CD14-positive monocyte (primary cell): ENCODE measurements at regions not wholly inside any gene's neighbourhood (a gene's known extent, or its start where the extent isn't known, plus 50 kb on each side); places are given as distances from the start of the nearest gene placed in this dataset.

Source experiments
- DNase-seq, 3 donors: peaks; one replicate each; pipeline ENCODE4 v3.0.0-alpha.2; 2011 to 2022
- H2AFZ ChIP-seq: 2 replicates; pipeline ENCODE4 v1.6.0; 2012; ENCODE audit warnings: mild to moderate bottlenecking, low read depth, low read length, inconsistent platforms; ENCODE audit not compliant: insufficient read depth, poor library complexity, severe bottlenecking
- H3K27ac ChIP-seq, 2 donors: 1 replicate in 1 of 2; 2 replicates in 1 of 2; pipeline ENCODE4 v1.5.1; 2012 to 2013; ENCODE audit warnings: low read length in 2 of 2, control low read depth in 1 of 2, inconsistent platforms in 1 of 2, low read depth in 1 of 2, mild to moderate bottlenecking in 1 of 2
- H3K27me3 ChIP-seq, 2 donors: one replicate each; pipeline versions ENCODE4 v1.6.0 to v1.6.1; 2011 to 2013; ENCODE audit warnings: low read length in 2 of 2; ENCODE audit not compliant: control insufficient read depth in 2 of 2, insufficient read depth in 2 of 2
- H3K36me3 ChIP-seq, 2 donors: replicated peaks in 1 of 2; 1 replicate in 1 of 2; 2 replicates in 1 of 2; pipeline versions ENCODE4 v1.5.1 to v1.6.1; 2012 to 2013; ENCODE audit warnings: low read length in 2 of 2, control low read depth in 1 of 2, inconsistent platforms in 1 of 2, mild to moderate bottlenecking in 1 of 2; ENCODE audit not compliant: insufficient read depth in 2 of 2, control insufficient read depth in 1 of 2
- H3K4me1 ChIP-seq, 2 donors: 1 replicate in 1 of 2; 2 replicates in 1 of 2; pipeline versions ENCODE4 v1.5.1 to v1.6.1; 2012 to 2013; ENCODE audit warnings: low read length in 2 of 2, control low read depth in 1 of 2, inconsistent platforms in 1 of 2, mild to moderate bottlenecking in 1 of 2, moderate library complexity in 1 of 2; ENCODE audit not compliant: insufficient read depth in 2 of 2, control insufficient read depth in 1 of 2
- H3K4me2 ChIP-seq: replicated peaks from 2 replicates; pipeline ENCODE3; 2012; ENCODE audit warnings: low read length, moderate library complexity, mild to moderate bottlenecking; ENCODE audit not compliant: poor library complexity, severe bottlenecking; ENCODE audit errors: extremely low read depth
- H3K4me3 ChIP-seq, 3 experiments: fragments of 200-600 bp in 1 of 3; sonication (generic) in 1 of 3; replicated peaks in 1 of 3; 1 replicate in 2 of 3; 2 replicates in 1 of 3; pipeline ENCODE4 v1.5.1; 2011 to 2013; ENCODE audit warnings: low read length in 3 of 3, mild to moderate bottlenecking in 3 of 3, control low read depth in 2 of 3, low read depth in 2 of 3, inconsistent platforms in 1 of 3, moderate library complexity in 1 of 3
- H3K79me2 ChIP-seq: 2 replicates; pipeline ENCODE4 v1.6.0; 2012; ENCODE audit warnings: mild to moderate bottlenecking, control low read depth, inconsistent platforms, low read length, moderate library complexity; ENCODE audit not compliant: insufficient read depth
- H3K9ac ChIP-seq: 2 replicates; pipeline ENCODE4 v1.6.0; 2017; ENCODE audit warnings: low read length, mild to moderate bottlenecking; ENCODE audit not compliant: insufficient read depth, poor library complexity, severe bottlenecking
- H3K9me3 ChIP-seq, 2 donors: replicated peaks in 1 of 2; 1 replicate in 1 of 2; 2 replicates in 1 of 2; pipeline versions ENCODE4 v1.5.1 to v1.6.1; 2012 to 2013; ENCODE audit warnings: low read length in 2 of 2, control low read depth in 1 of 2; ENCODE audit not compliant: control insufficient read depth in 1 of 2, insufficient read depth in 1 of 2
- H4K20me1 ChIP-seq: 2 replicates; pipeline ENCODE4 v1.6.0; 2012; ENCODE audit warnings: mild to moderate bottlenecking, low read length, control low read depth, moderate library complexity; ENCODE audit not compliant: insufficient read depth
- H3K27ac Mint-ChIP-seq, 7 donors: one replicate each; pipeline ENCODE4 v1.8.0; 2020; ENCODE audit warnings: mild to moderate bottlenecking in 7 of 7, mixed read lengths in 7 of 7, moderate library complexity in 6 of 7, inconsistent platforms in 2 of 7
- H3K27me3 Mint-ChIP-seq, 3 donors: one replicate each; pipeline ENCODE4 v1.8.0; 2021 to 2022; ENCODE audit warnings: low read depth in 3 of 3, mild to moderate bottlenecking in 3 of 3, mixed read lengths in 3 of 3, moderate library complexity in 3 of 3, inconsistent platforms in 1 of 3
- H3K36me3 Mint-ChIP-seq, 2 donors: one replicate each; pipeline ENCODE4 v1.8.0; 2020; ENCODE audit warnings: mixed read lengths in 2 of 2, inconsistent platforms in 1 of 2, mild to moderate bottlenecking in 1 of 2
- H3K4me1 Mint-ChIP-seq: one replicate; pipeline ENCODE4 v1.8.0; 2020; ENCODE audit warnings: mild to moderate bottlenecking, mixed read lengths
- H3K4me3 Mint-ChIP-seq, 2 donors: one replicate each; pipeline ENCODE4 v1.8.0; 2020; ENCODE audit warnings: mild to moderate bottlenecking in 2 of 2, mixed read lengths in 2 of 2, moderate library complexity in 1 of 2
- H3K9me3 Mint-ChIP-seq, 7 donors: one replicate each; pipeline ENCODE4 v1.8.0; 2020 to 2022; ENCODE audit warnings: mixed read lengths in 7 of 7, mild to moderate bottlenecking in 6 of 7, moderate library complexity in 6 of 7, inconsistent platforms in 2 of 7
- WGBS: methylation state at CpG from one replicate; pipeline ENCODE4 v1.1.5; 2013; ENCODE audit warnings: missing lambda C conversion rate; ENCODE audit not compliant: insufficient coverage; 5-methylcytosine and 5-hydroxymethylcytosine counted together
- intact Hi-C, 2 donors: fragments of 100-400 bp; cut with micrococcal nuclease; formaldehyde crosslinking; loops; one replicate each; pipeline versions ENCODE4 v1.15.0 to v1.15.1; 2023
- TF ChIP-seq, protein P1 (sequence below): fragments of 200-600 bp; IDR thresholded peaks from one replicate; pipeline ENCODE4 v1.8.0; 2022; ENCODE audit warnings: antibody characterized with exemption, mild to moderate bottlenecking

DNA sequence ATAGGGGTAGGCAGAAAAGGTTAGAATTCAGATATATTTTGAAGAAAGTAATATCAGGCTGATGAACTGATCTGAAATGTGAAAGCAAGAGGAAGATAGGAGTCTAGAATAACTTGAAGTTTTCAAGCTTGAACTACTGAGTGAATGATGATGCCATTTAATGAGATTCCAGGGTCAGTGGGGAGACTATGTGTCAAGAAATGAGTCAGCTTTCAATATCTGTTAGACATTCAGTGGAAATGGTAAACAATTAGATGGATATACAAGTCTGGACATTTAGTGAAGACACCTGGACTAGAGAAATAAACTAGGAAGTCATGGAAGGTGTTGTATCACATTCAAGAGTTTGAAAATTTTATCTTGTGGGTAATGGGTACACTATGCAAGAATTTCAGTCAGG lies 326.9 kb downstream of the FSIP2 start:
- Histone ChIP-seq H3K36me3 (no peaks in the 10 kb centered on the region), H3K9ac (no peak overlapping the region), H3K4me3 (no peak overlapping the region), H4K20me1 (no peaks in the 10 kb centered on the region), H3K4me1 (no peaks in the 10 kb centered on the region), H3K27me3 (no peaks in the 10 kb centered on the region), H3K4me2 (no peak overlapping the region), H2AFZ (no peak overlapping the region), H3K9me3 (no peaks in the 10 kb centered on the region), H3K27ac (no peak overlapping the region), H3K79me2 (no peaks in the 10 kb centered on the region)
- intact Hi-C loops = no loop called here
- Mint-ChIP-seq H3K4me3 (no peak overlapping the region), H3K4me1 (no peaks in the 10 kb centered on the region), H3K27me3 (no peaks in the 10 kb centered on the region), H3K27ac (no peak overlapping the region), H3K36me3 (no peaks in the 10 kb centered on the region), H3K9me3 (peaks cover 0 to 9% (median 4%) of the 10 kb centered on the region in 7 donors)
- TF ChIP-seq, protein P1, sequence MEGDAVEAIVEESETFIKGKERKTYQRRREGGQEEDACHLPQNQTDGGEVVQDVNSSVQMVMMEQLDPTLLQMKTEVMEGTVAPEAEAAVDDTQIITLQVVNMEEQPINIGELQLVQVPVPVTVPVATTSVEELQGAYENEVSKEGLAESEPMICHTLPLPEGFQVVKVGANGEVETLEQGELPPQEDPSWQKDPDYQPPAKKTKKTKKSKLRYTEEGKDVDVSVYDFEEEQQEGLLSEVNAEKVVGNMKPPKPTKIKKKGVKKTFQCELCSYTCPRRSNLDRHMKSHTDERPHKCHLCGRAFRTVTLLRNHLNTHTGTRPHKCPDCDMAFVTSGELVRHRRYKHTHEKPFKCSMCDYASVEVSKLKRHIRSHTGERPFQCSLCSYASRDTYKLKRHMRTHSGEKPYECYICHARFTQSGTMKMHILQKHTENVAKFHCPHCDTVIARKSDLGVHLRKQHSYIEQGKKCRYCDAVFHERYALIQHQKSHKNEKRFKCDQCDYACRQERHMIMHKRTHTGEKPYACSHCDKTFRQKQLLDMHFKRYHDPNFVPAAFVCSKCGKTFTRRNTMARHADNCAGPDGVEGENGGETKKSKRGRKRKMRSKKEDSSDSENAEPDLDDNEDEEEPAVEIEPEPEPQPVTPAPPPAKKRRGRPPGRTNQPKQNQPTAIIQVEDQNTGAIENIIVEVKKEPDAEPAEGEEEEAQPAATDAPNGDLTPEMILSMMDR = no peak
- no peak for DNase-seq

DNA sequence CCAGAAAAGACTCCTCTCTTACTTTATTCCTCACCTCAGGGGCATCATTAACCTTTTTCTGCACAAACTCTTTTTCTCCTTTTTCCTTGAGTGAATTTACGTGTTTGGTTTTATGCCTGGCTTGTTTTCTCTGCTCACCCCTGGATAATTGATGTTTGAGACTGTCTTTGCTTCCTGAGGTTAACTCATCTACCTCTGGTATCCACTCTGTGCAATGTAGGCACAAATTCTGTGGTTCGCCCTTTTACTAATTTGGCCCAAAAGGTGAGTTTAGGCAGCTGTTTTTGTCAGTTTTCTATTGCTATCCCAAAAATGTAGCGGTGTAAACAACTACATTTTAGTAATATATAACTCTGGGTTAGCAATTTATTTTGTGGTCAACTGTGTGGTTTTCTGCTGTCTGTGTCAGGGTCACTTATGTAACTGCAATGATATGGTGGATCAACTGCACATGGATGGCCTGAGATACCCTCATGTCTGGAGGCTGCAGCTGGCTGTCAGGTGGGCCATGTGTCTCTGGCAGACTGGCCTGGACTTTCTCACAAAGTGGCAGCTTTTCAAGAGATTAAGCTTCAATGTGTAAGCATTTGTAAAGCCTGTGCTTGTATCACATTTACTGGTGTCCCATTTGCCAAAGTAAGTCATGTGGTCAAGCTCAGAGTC lies 329.7 kb downstream of the FSIP2 start:
- no peak overlapping the region for H3K27ac ChIP-seq
- no peak overlapping the region for H3K27ac Mint-ChIP-seq
- H3K79me2 ChIP-seq = no peaks in the 10 kb centered on the region
- H3K4me1 Mint-ChIP-seq = no peaks in the 10 kb centered on the region
- H3K27me3 Mint-ChIP-seq = no peaks in the 10 kb centered on the region
- no CpG with 5 or more reads among the region's 3 CpGs for WGBS
- H3K4me2 ChIP-seq = no peak overlapping the region
- no peaks in the 10 kb centered on the region for H3K36me3 ChIP-seq
- H3K9me3 ChIP-seq = no peaks in the 10 kb centered on the region
- H3K27me3 ChIP-seq = no peaks in the 10 kb centered on the region
- no peak overlapping the region for H2AFZ ChIP-seq
- TF ChIP-seq, protein P1 = no peak
- H3K9me3 Mint-ChIP-seq = peaks cover 0 to 9% (median 4%) of the 10 kb centered on the region in 7 donors
- no peaks in the 10 kb centered on the region for H3K4me1 ChIP-seq
- H3K4me3 Mint-ChIP-seq = no peak overlapping the region
- no peak overlapping the region for H3K4me3 ChIP-seq
- intact Hi-C loops = no loop called here
- H3K36me3 Mint-ChIP-seq = no peaks in the 10 kb centered on the region
- H4K20me1 ChIP-seq = no peaks in the 10 kb centered on the region
- no peak overlapping the region for H3K9ac ChIP-seq
- no peak for DNase-seq
